GM21717 (cell line): ENCODE measurements at regions not wholly inside any gene's neighbourhood (a gene's known extent, or its start where the extent isn't known, plus 50 kb on each side); places are given as distances from the start of the nearest gene placed in this dataset.

ENCODE experiments used
- ATAC-seq: cut with Tn5 transposase; IDR thresholded peaks from one replicate; pipeline ENCODE4 v1.9.1; 2021; ENCODE audit warnings: mild to moderate bottlenecking, moderate library complexity; ENCODE audit not compliant: unreplicated experiment

DNA sequence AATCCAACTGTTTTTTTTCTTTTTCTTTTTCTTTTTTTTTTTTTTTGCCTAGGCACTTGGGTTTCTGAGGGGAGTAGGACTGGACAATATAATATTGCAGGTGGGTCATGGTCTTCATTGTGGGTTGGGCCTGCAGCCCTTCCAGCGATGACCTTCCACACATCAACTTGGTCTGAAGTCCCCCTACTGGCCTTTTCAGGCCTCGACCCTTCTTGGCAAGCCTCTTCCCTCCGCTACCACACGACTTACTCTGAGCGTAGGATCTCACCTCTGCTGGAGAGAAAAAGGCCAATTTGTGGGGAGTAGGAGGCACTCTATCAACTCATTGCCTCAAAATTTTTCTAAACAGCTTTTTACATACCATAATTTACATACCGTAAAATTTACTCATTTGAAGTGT, 51.1 kb upstream of the GRIK3 start:
- ATAC-seq, result no peak

- ATAC-seq, result no peak
Measured at GRCh38 chr1:37089750-37090149, 55.4 kb upstream of the GRIK3 start.

GRCh38 chr1:37090671-37091070, 56.4 kb upstream of the GRIK3 start:
- no peak for ATAC-seq

DNA sequence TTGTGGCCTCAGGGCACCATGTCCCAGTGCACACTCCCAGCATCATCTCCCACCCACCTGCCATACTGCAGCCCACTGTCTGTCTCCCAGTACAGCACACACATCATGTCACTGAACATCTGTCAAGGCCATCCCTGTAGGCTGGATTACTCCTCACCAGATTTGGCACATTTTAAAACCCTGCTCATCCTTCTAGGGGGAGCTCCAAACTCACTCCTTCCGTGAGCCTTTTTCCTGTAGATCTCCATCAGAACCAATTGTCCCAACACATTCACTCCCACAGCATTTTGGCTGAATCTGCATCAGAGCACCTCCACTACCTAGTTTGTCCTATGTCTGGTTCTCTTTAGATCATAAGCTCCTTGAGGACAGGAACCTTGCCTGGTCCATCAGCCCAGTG, 58.6 kb upstream of the GRIK3 start:
- ATAC-seq, result no peak

DNA sequence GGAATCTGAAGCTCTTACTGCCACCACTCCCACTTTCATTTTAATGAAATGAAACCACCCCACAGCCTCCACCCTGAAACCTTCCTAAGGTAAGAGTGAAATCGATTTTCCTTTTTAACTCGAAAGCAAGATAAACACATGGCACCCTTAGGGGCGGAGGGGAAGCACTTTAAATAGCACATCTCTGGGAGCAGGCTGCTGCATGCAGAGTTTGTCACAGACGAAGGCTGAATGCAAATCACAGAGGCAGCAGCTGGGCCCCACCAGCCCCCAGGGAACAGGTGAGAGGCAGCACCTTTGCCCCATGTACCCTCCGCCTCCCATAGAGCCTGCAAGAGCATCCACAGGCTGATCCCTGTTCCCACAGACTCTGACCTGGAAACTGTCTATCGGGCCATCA, 60.0 kb upstream of the GRIK3 start:
- ATAC-seq, result no peak

DNA sequence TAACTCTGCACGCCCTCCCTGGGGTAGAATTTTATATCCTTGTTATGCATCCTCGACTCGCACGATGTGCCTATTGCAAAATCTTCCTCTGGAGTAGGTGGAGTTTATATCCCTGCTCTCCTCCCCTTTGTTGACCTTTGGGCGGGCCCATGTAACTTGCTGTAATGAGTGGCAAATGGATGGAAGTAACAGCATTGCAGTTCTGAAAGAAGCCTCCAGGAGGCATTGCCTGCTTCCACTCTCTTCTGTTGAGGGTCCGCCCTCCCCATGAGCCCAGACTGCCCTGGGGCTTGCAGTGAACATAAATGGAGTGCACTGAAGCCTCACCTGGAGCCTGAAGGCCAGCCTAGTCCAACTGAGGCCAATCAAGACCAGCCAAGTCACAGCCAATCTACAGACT, 62.2 kb upstream of the GRIK3 start:
- ATAC-seq, result no peak

DNA sequence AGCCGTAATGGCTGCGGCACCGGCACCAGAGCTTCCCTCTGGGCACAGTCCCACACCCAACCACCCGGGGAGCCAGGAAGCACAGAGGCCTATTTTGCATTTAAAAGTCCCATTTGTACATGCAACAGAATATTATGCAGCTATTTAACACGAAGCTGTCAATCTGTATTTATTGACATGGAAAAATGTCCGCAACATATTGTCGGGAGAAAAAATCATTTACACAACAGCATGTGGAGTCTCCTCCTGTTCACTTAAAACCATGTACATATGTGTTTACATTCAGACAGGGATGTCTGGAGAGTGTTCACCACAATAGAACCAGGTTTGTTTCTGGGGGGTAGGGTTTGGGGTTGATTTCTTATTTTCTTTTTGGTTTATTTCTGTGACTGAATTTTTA, 63.4 kb upstream of the GRIK3 start:
- ATAC-seq, result no peak

DNA sequence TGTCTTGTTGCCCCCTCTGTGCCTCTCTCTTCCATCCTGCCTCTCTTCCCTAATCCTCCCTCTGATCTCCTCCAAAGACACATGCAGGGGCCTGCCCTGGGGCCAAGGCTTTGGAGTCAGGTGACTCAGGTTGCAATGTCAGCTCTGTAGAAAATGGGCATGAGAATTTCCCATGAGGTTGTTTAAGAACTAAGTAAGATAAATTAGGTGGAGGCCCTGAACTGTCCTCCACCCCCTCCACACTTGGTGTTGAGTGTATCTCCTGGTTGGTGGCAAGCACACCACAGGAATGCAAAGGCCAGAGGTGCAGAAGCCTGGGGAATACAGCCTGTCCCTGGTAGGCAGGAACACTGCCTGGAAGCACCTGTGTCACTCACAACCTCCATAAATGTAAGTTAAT, 63.9 kb upstream of the GRIK3 start:
- ATAC-seq, result no peak

DNA sequence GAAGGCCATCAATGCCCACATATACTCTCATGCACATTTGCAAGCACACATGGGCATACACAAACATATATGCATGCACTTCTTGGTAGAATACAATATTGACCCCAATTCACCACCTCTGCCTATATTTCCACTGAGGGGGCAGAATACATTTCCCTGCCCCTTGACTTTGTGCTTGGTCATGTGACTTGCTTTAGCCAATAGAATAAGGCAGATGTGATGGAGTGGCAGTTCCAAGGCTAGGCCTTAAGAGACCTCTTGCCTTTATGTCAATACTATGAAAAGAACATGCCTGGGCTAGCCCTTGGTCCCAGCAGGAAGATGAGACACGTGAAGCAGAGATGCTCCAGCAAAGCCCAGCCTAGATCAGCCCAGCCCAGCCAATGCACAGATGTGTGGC, 66.0 kb upstream of the GRIK3 start:
- no peak for ATAC-seq

DNA sequence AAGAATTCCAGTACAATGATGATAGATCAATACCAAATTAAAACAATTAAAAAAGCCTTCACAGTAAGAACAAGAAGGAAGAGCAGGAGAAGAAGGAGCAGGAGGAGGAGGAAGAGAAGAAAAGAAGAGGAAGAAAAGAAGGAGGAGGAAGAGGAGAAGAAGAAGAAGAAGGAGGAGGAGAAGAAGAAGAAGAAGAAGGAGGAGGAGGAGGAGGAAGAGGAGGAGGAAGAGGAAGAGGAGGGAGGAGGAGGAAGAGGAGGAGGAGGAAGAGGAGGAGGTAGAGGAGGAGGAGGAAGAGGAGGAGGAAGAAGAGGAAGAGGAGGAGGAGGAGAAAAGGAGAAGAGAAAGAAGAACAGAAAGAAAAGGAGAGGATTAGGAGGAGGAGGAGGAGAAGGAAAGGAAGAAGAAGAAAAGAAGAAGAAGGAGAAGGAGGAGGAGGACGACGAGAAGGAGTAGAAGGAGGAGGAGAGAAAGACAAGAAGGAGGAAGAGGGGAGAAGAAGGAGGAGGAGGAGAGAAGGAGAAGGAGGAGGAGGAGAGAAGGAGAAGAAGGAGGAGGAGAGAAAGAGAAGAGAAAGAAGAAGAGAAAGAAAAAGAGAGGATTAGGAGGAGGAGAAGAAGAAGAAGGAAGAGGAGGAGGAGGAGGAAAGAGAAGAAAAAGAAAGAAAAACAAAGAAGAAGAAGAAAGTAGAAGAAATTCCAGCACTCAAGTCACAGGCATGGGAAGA, 68.5 kb upstream of the GRIK3 start:
- no peak for ATAC-seq

DNA sequence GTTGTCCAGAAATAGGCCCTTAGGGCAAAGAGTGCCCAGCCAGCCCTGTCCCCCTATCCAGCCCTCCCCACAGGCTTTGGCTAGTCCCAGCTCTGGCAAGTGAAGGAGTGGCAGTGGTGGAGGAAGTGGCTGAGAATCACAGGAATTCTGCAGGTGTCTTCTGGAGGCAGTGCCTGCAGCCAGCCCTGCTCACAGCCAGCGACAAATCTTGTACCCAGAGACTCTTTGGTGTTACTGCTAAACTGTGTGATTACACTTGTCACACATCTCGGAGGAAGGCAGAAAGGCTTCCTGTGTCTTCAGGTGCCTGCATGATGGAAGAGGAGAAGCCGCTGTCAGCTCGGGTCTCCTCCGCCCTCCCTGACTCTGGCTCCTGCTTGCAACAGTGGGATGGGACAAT, 71.6 kb upstream of the GRIK3 start:
- ATAC-seq, result no peak

DNA sequence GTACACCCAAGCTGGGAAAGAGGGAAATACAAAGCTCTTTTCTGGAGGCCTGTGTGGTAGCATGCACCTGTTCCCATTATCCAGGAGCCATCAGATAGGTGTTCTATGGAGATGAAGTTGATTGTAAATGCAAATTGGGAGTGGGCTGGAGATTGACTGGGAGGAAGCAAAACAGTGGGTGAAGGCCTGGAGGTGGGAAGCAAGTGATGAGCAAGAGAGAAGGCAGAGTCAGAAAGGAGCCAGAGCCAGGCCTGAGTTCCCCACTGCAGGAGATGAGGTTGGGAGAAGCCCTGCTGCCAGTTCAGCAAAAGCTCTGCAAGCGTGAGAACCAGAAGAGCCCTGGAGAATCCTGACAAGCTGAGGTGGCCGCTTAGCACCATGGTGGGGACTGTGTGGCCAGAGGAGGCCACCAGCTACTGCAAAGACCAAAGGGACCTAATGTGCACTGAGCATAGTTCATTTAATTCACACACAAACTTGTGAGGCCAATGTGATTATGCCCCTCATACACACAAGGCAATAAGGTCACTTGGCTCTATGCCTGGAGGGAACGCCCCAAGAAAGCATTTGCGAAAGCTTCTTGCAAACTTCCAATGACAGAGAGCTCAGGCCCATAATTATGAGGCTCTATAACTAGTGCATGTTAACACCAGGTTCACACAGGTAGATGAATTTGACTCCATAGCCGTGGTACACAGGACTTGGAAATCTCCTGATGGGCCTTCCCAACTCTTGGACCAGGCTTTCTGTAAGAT, 73.0 kb upstream of the GRIK3 start:
- ATAC-seq, result no peak

- no peak for ATAC-seq
Measured at GRCh38 chr1:37108596-37109188, 74.4 kb upstream of the GRIK3 start.

GRCh38 chr1:37112430-37112829, 78.1 kb upstream of the GRIK3 start:
- ATAC-seq, result no peak

DNA sequence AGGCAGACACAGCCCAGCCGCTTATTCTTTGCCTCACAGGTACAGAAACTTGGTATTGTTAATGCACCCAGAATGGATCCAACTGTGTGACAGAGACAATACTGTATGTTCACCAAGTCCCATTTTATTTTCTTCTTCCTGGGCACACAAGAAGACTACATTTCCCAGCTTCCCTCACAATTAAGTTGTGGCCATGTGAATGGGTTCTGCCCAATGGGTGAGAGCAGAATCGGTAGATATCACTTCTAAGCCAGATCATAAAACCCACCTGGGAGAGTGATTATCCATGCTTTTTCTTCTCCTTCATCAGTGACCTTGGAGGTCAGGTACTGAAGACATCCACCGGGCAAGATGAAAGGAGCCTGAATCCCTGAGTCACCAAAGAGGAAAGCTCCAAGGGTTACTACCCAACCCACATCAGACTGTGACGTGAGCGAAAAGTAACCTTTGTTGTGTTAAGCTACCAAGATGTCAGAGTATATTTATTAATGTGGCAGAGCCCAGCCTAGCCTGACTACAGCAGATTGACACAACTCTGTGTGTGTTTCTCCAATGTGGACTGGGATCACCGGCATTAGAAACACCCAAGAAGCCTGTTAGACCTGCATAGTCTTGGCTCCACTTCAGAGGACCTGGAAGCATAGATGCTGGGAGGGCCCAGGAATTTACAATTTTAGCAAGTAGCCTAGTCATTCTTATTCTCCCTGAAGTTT, 79.1 kb upstream of the GRIK3 start:
- no peak for ATAC-seq

DNA sequence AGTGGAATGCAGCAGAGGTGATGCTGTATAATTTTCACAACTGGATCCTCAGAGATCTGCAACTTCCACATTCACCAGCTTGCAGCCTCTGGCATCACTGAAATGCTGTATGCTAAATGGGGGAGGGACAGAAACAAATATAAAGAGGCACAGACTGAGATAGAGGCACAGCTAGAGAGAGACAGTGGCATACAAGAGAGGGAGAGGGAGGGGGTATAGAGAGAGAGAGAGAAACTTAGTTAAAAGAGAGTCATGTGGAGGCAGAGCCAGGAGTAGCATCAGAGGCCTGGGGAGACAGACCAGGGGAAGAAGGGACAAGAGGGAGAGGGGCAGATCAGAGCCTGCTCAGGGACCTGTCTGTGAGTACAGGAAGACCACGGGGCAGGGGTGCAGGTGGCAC, 84.5 kb upstream of the GRIK3 start:
- ATAC-seq, result no peak

GRCh38 chr1:37120279-37120678, 86.0 kb upstream of the GRIK3 start:
- ATAC-seq, result no peak

GRCh38 chr1:37123276-37124115, 89.2 kb upstream of the GRIK3 start:
- no peak for ATAC-seq

DNA sequence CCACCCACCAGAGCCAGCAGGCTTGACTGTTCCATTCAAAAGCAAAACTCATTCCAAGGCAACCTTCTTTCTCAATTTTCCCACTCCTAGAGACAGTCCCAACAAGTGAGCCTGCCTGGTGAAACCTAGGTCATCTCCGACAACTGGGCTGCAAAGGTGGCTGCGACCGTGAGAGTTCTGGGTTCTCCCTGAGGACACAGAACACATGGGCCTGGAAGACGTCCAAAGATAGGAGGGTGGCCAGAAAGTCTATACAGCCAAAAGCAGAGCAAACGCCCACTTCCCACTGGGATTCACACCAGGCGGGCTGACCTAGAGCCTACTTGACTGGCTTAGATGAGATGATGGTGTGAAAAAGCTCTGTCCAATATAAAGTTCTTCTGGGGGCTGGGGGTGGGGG, 90.2 kb upstream of the GRIK3 start:
- no peak for ATAC-seq

GRCh38 chr1:37125295-37125694, 91.0 kb upstream of the GRIK3 start:
- no peak for ATAC-seq

DNA sequence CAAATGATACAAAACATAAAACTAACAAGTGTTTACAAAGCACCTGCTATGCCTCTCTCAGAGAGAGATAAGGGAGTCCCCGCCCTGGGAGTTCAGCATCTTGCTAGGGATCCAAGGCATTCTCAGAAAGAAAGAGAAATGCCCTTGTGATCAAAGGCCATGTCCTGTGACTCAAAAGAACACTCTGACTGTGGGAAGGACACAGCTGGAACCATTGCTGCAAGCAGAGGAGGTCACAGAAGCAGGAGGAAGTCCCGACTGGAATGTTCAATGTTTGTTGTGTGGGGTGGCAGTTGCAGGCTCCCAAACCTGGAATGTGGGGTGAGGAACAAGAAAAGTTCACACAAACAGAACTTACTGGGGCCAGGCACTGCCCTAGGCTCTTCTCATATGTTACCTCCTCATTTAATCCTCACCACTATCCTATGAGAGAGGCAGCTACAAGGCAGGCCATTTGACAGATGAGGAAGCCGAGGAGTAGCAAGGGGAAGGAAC, 93.0 kb upstream of the GRIK3 start:
- no peak for ATAC-seq
